CD4-positive, alpha-beta T cell treated with Interleukin-6 for 4 hours (primary cell): ENCODE measurements at regions not wholly inside any gene's neighbourhood (a gene's known extent, or its start where the extent isn't known, plus 50 kb on each side); places are given as distances from the start of the nearest gene placed in this dataset.

Experiments used
- DNase-seq: peaks from one replicate; pipeline ENCODE4 v3.0.0-alpha.2; 2020; ENCODE audit warnings: mixed read lengths

GRCh38 chr5:123787136-123787535 lies 275.2 kb downstream of the CSNK1G3 start:
- no peak for DNase-seq

- no peak for DNase-seq
These were observed 274.4 kb downstream of the CSNK1G3 start for GRCh38 chr5:123786411-123786810.

DNA sequence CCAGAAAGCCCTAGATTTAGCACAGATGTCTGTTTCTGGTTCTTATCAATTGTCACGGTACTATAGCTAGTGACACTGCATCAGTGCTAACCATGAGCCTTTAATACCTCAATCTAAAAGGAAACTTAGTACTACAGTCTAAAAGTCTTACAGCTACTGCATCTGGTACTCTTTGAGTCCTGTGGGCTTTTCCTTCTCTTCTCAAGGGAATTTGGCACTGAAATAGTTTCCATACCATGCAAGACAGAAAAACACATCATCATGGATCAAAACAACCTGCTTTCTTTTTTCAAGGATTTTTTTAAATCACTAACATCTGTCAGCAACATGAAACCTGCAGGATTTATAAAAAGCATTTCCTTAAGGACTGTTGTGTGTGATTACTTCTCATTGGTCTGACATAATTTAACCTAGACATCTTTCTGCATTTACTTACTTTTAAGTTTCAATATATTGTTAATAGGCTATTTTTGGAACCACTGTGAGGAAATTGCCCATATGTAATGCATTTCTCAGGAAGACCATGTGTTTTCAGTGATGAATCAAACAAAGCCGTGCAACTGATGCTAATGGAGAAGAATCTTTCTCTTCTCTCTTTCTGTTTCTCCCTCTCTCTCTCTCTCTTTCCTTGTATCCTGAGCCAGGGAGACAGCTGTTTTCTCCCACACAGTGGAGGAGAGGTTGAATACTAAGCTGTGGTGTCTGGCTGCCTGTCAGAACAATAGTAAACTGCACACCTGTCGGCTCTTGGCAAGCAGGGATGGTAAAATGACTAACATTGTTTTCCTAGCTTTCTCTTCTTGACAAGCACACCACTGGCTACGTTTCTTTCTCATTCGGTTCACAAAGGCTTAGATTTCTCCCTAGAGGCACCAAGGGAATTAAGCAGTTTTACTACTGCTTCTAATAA lies 273.4 kb downstream of the CSNK1G3 start:
- DNase-seq = no peak

DNA sequence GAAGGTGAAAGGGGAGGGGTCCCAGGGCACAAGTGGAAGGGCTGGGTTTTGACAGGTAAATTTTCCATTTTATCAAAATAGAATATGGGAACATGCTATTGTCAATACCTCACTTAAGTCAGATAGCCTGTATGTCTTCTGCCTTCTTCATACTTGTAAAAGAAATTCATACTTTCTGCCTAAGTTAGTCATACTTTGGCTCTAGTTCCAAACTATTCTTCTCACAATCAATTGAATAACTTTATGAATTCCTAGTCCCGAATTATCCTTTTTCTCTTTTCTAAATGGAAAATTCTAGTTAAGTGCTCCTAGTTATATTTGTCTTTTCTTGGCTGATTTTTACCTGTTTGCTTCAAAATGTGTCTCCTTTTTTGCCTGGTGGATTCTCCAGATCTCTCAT lies 271.4 kb downstream of the CSNK1G3 start:
- no peak for DNase-seq

DNA sequence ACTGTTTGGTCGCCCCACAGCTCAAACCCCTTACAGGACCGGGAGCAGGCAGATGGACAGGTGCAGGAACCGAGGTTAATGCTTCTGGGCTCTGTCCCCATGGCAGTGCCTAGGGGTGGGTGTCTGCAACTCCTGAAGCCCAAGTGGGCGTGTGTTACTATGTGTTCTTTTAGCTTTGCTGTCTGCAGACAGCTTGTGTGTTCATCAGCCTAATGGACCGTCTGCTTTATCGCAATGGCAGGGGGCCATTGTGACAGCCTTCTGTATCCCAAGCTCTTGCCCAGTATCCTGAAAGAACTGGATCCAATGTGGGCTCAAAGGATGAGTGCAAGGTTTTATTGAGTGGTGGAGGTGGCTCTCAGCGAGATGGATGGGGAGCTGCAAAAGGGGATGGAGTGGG lies 266.7 kb downstream of the CSNK1G3 start:
- DNase-seq = no peak

DNA sequence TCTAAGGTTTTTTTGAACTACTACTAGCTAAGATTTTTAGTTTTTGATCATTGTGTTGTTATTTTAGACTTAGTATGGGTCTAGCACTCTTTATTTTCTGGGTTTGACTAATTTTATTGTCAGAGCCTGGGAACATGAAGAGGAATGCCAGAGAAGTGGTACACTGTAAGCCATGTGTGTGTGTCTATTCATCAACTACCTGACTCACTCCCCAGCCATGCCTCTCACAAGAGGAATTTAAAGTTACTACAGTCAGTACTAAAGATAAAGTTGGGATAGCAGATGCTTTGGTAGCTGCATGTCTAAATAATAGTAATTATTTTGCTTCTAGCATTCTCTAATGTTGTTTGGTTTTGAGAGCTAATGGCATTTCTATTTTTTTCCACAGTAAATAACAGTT lies 264.8 kb downstream of the CSNK1G3 start:
- no peak for DNase-seq

GRCh38 chr5:123771715-123772114 lies 259.7 kb downstream of the CSNK1G3 start:
- DNase-seq = no peak

GRCh38 chr5:123763201-123763600 lies 251.2 kb downstream of the CSNK1G3 start:
- DNase-seq = no peak

DNA sequence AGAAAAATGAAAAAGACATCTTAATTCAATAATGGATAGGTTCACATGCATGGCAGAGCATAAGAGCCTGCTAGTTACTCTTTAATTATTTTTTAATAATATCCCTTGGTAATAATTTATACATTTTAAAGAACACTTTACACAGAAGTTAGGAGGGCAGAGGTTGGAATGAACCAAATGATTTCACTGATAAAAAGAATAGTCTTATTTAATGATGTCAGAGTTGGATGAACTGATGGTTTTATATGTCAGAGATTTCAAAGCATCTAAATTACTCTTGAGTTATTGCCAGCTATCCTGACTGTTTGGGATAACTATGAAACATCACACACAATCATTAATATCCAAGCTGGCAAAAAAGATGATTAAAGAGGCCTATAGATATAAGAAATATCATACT lies 244.8 kb downstream of the CSNK1G3 start:
- no peak for DNase-seq

DNA sequence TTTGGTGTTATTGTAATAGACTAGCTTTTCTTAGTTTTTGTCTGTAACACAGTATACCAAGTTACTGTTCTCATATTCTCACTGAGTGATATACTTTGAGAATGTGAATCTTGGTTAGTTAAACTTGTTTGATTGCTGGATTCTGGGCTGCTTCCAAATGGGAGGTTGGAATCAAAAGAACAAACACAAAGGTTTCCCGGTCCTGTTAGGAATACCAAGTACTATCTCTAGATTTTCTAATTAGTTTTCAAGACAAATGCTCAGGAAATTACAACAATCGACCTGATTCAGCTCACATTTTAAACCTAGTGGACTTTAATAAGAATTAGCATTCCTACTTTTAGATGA lies 244.3 kb downstream of the CSNK1G3 start:
- DNase-seq = no peak

DNA sequence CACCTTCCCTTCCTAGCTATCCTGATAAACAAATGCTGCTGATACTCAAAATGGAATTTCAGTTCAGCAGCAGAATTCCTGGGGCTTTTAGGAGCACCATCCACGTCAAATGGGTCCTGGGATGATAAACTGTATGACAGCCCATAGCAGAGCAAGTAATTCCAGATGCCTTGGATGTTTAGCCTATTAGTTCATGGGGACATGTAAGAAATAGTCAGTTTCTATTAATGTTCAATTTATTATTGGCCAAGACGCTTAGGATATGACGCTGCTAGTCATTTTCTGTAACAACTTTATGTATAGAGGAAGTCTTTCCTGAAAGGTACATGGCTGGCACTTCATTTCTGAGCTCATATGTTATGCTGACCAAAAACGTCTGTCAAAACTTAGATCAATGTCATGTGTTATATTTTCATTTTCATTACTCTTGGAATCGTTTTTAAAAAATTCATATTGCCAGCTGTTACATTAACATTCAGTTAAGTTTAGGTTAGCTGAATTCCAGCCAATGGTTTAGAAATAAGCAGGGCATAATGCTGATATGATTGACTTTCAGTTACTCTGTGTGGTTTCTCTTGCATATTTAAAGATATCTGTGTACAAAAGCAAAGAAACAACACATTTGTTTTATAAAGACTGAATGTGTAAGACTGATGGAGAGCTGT lies 243.8 kb downstream of the CSNK1G3 start:
- no peak for DNase-seq

DNA sequence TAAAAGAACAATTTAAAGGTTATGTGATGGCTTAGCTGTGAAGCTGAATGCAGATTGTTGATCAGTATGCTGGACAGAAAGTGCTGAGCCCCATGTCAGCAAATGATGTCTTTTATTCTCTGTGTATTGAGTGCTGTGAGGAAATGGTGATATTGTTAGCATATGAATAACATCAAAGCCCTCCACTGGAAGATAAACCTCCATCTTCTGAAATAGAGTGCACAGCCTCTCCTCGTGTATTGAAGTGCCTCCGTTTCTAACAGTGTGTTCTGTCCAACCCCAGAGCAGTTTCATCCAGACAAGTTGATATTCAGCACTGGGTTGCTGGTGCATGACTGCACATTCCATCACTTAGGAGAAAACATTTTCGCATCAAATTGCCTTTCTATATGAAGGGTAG lies 242.9 kb downstream of the CSNK1G3 start:
- DNase-seq = no peak

DNA sequence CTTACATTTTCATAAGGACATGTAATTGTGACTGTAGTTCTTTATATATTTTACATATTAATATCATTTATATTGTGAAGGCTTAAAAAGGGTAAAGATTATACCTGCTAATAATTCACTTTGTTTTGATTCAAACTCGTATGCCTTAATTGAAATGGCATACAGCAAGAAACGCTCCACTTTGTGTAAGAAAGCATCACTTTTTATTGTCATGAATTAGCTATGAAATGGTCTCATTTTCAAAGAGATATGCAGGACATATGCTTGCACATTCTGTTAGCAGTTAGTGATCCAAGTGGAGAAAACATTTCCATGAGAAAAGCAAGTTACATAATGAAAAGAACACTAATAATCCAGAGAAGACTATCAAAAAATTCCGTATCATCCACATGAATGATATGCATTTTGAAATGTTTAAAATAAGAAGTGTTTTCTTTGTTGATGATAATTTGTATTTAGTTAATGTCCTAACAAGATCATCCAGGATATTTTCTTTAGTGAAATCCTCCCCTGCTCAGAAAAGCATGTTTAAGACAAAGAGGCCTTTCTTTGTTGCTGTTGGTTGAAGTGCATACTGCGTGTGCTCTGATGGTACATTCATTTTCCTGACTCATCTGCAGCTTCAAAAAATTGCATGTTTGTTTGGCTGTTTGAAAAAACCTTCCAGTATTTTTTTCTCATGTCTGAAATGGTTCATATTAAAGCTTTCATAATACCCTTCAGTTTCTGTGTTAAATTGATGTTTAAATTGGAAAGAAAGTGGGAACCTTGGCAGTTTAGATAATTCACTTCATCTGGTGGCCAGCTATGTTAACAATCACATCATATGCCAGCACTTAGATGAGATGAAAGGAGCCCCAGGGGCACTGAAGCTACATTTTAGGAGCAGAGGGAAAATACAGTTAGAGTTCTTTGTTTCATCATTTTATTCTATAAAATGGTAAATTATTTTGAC lies 242.2 kb downstream of the CSNK1G3 start:
- no peak for DNase-seq

DNA sequence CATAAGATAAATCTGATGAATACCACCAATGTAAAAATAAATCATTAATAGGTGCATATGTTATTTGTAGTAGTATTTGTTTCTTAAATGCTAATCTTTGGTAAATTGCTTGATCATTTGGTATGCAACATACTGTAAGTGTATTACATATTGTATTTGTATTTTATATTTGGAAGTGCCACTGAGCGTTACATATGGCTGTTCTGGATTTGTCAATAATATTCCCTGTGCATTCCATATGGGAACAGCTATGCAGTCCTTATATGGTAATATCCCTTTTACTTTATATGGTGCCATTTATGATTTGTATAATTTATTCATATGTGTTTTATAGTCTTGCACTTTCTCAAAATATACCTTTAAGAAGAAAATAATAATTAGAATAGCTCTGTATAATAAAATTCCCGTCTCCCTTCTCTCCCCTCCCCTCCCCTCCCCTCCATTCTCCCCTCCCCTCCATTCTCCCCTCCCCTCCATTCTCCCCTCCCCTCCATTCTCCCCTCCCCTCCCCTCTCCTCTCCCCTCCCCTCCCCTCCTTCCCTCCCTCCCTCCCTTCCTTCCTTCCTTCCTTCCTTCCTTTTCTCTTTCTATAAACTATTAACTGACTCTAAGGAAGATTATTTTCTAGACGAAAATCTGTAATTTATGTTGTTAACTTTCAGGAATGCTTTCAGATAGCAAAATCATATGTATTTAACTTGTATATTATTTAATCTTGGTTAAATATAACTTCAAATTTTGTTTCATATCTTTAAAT lies 241.4 kb downstream of the CSNK1G3 start:
- DNase-seq = no peak

DNA sequence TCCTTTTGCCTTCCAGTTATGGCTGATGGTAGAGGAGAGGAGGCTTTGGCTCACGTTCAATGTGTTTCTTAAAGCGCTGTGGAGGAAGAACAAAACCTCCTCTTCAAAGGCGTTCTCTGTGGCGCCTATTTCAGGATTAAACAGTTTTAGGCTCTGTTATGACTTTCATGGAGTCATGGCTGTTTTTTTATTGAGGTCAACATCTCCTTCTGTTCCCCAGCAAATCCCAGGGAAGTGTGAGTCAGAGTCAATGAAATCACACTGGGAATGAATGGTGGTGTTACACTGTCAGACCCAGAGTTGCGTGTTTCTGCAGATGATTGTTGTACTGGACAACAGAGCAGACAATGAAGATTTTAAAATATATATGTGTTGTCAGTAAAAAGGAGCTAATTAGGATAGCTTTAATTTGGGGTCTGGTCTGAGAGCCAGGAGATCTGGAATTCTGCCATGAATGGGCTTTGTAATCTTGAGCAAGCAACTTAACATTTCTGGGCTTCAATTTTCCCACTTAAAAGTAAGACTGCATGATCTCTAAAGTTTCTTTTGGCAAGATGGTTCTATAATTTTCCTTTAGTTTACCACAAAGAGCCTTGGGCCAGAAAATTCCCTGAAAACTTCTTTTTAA lies 240.7 kb downstream of the CSNK1G3 start:
- DNase-seq = no peak

DNA sequence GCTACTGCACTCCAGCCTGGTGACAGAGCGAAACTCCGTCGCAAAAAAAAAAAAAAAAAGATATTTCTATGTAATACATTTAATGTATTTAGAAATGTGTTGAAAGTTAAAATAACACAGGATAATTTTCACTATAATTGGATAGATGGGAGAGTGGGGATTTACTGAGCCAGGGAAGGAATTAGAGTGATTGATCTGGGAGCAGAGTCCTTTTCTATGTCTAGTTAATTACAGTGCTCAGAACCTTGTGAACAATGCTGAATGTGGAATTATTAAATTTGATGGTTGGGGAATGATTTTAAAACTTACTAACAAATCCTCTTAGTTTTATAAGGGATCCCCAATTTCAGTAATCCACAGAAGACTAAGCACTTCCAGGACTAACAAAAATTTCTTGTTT lies 239.7 kb downstream of the CSNK1G3 start:
- no peak for DNase-seq

- DNase-seq = no peak
These were observed 236.3 kb downstream of the CSNK1G3 start for GRCh38 chr5:123748239-123748638.

DNA sequence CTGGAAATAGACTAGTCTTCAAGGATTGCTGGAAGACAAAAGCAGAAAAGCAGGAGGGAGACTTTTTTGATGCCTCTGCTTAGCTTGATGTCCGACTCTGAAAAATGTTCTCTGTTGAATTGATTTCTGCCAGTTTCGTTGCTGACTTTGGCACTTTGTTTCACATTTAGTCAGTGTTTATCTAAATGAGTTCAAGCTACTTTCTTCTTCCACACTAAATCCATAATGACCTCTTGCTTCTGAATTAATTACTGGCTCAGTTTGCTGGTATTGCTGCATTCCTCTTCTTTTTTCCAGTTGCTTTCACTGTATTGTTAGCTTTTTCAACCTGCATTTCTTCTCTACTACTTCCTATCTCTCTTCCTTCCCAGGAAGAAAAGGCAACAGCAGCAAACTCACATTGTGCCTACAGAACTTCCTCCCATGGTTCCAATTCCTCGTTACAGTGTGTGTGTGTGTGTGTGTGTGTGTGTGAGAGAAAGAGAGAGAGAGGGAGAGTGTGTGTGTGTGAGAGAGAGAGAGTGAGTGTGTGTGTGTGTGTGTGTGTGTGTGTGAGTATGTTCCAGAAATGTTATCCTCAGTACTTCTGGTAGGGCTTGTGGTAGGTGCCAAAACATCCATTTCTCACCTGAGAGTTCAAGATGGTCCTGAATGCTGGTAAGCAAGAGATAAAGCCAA lies 234.8 kb downstream of the CSNK1G3 start:
- no peak for DNase-seq

GRCh38 chr5:123743990-123744583 lies 232.1 kb downstream of the CSNK1G3 start:
- no peak for DNase-seq

DNA sequence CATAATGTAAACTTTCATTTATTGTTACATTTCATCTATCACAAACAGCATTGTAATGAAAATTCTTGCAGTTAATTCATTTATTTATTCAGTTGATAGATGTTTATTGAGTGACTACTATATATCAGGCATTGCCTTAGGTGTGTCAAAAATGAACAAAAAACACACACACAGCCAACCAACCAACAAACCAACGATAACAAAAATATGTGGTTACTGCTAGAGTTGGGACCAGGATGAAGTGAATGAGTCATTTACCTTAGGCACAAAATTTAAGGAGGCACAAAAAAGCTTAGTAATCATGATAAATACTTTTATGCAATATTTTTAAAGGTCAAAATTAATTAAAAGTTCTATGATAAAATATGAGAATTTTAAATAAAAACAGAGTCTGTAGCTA lies 223.4 kb downstream of the CSNK1G3 start:
- DNase-seq = no peak

GRCh38 chr5:123732257-123732656 lies 220.3 kb downstream of the CSNK1G3 start:
- no peak for DNase-seq
